ENCODE measurements at regions not wholly inside any gene's neighbourhood (a gene's known extent, or its start where the extent isn't known, plus 50 kb on each side); places are given as distances from the start of the nearest gene placed in this dataset.
"Not testable (repeated sequence)": the region's sequence is repeated elsewhere in the genome, so short reads cannot be mapped to it uniquely, and the experiment has no call there.

GRCh38 chr9:64061013-64061627 lies 1223.9 kb downstream of the FOXD4L5 start:
- H3K36me3 Mint-ChIP-seq (ENCODE audit: insufficient read depth): peaks cover 4% of the 10 kb centered on the region
- no peak overlapping the region for H3K4me3 Mint-ChIP-seq
- no peak for ATAC-seq
- DNase-seq: no peak
- H3K9me3 Mint-ChIP-seq: peaks cover 15% of the 10 kb centered on the region
- H3K4me1 Mint-ChIP-seq (ENCODE audit: low read depth): no peaks in the 10 kb centered on the region
- H3K27me3 Mint-ChIP-seq (ENCODE audit: low read depth): no peaks in the 10 kb centered on the region

GRCh38 chr9:64058070-64058469 lies 1226.9 kb downstream of the FOXD4L5 start:
- H3K27me3 Mint-ChIP-seq (ENCODE audit: low read depth); H3K4me3 Mint-ChIP-seq; DNase-seq; H3K36me3 Mint-ChIP-seq (ENCODE audit: insufficient read depth); H3K9me3 Mint-ChIP-seq; ATAC-seq; H3K4me1 Mint-ChIP-seq (ENCODE audit: low read depth): not testable (repeated sequence)

GRCh38 chr9:64057553-64057952 lies 1227.5 kb downstream of the FOXD4L5 start:
- Mint-ChIP-seq H3K36me3 (ENCODE audit: insufficient read depth) (no peaks in the 10 kb centered on the region), H3K9me3 (peaks cover 3% of the 10 kb centered on the region), H3K4me3 (no peak overlapping the region), H3K4me1 (ENCODE audit: low read depth) (no peaks in the 10 kb centered on the region), H3K27me3 (ENCODE audit: low read depth) (no peaks in the 10 kb centered on the region)
- ATAC-seq (no peak), DNase-seq (no peak)

GRCh38 chr9:64028925-64029324 lies 1256.1 kb downstream of the FOXD4L5 start:
- not testable (repeated sequence) for DNase-seq; H3K36me3 Mint-ChIP-seq (ENCODE audit: insufficient read depth); H3K4me3 Mint-ChIP-seq; ATAC-seq; H3K4me1 Mint-ChIP-seq (ENCODE audit: low read depth); H3K9me3 Mint-ChIP-seq; H3K27me3 Mint-ChIP-seq (ENCODE audit: low read depth)

- not testable (repeated sequence) for H3K27me3 Mint-ChIP-seq (ENCODE audit: low read depth); H3K4me1 Mint-ChIP-seq (ENCODE audit: low read depth); H3K4me3 Mint-ChIP-seq; H3K36me3 Mint-ChIP-seq (ENCODE audit: insufficient read depth); DNase-seq; H3K9me3 Mint-ChIP-seq; ATAC-seq
These were observed 1264.1 kb downstream of the FOXD4L5 start for GRCh38 chr9:64020696-64021491.

- not testable (repeated sequence) for H3K4me3 Mint-ChIP-seq; DNase-seq; ATAC-seq; H3K4me1 Mint-ChIP-seq (ENCODE audit: low read depth); H3K9me3 Mint-ChIP-seq; H3K36me3 Mint-ChIP-seq (ENCODE audit: insufficient read depth); H3K27me3 Mint-ChIP-seq (ENCODE audit: low read depth)
These were observed 1267.3 kb downstream of the FOXD4L5 start for GRCh38 chr9:64017666-64018065.

GRCh38 chr9:64016845-64017406 lies 1268.1 kb downstream of the FOXD4L5 start:
- H3K36me3 Mint-ChIP-seq (ENCODE audit: insufficient read depth); DNase-seq; H3K27me3 Mint-ChIP-seq (ENCODE audit: low read depth); H3K9me3 Mint-ChIP-seq; H3K4me1 Mint-ChIP-seq (ENCODE audit: low read depth); ATAC-seq: not testable (repeated sequence)
- H3K4me3 Mint-ChIP-seq: peak overlapping the region; percentile 82

GRCh38 chr9:64016246-64016645 lies 1268.8 kb downstream of the FOXD4L5 start:
- not testable (repeated sequence) for H3K4me1 Mint-ChIP-seq (ENCODE audit: low read depth); H3K36me3 Mint-ChIP-seq (ENCODE audit: insufficient read depth); H3K9me3 Mint-ChIP-seq; H3K27me3 Mint-ChIP-seq (ENCODE audit: low read depth); DNase-seq; ATAC-seq
- H3K4me3 Mint-ChIP-seq: peak overlapping the region; percentile 81

GRCh38 chr9:64015136-64015535 lies 1269.9 kb downstream of the FOXD4L5 start:
- no peaks in the 10 kb centered on the region for H3K27me3 Mint-ChIP-seq (ENCODE audit: low read depth)

GRCh38 chr9:64014386-64015091 lies 1270.5 kb downstream of the FOXD4L5 start:
- not testable (repeated sequence) for H3K4me1 Mint-ChIP-seq (ENCODE audit: low read depth); DNase-seq; ATAC-seq; H3K4me3 Mint-ChIP-seq; H3K36me3 Mint-ChIP-seq (ENCODE audit: insufficient read depth); H3K27me3 Mint-ChIP-seq (ENCODE audit: low read depth); H3K9me3 Mint-ChIP-seq

More at GRCh38 chr9:64015136-64015535, 1269.9 kb downstream of the FOXD4L5 start:
- H3K36me3 Mint-ChIP-seq (ENCODE audit: insufficient read depth): no peaks in the 10 kb centered on the region
- H3K9me3 Mint-ChIP-seq: no peaks in the 10 kb centered on the region
- H3K4me1 Mint-ChIP-seq (ENCODE audit: low read depth): peaks cover 2% of the 10 kb centered on the region
- H3K4me3 Mint-ChIP-seq: peak overlapping the region; percentile 81
- DNase-seq: no peak
- no peak for ATAC-seq

GRCh38 chr9:64013122-64013521 lies 1271.9 kb downstream of the FOXD4L5 start:
- not testable (repeated sequence) for DNase-seq; ATAC-seq; H3K27me3 Mint-ChIP-seq (ENCODE audit: low read depth); H3K9me3 Mint-ChIP-seq; H3K4me1 Mint-ChIP-seq (ENCODE audit: low read depth); H3K4me3 Mint-ChIP-seq; H3K36me3 Mint-ChIP-seq (ENCODE audit: insufficient read depth)

GRCh38 chr9:64012014-64012413 lies 1273.0 kb downstream of the FOXD4L5 start:
- ATAC-seq; H3K9me3 Mint-ChIP-seq; H3K4me1 Mint-ChIP-seq (ENCODE audit: low read depth); H3K36me3 Mint-ChIP-seq (ENCODE audit: insufficient read depth); H3K27me3 Mint-ChIP-seq (ENCODE audit: low read depth); H3K4me3 Mint-ChIP-seq; DNase-seq: not testable (repeated sequence)

GRCh38 chr9:63979741-63980140 lies 1305.3 kb downstream of the FOXD4L5 start:
- not testable (repeated sequence) for H3K9me3 Mint-ChIP-seq; H3K4me1 Mint-ChIP-seq (ENCODE audit: low read depth); H3K27me3 Mint-ChIP-seq (ENCODE audit: low read depth); H3K4me3 Mint-ChIP-seq; H3K36me3 Mint-ChIP-seq (ENCODE audit: insufficient read depth); DNase-seq; ATAC-seq

Data from activated T-cell treated with anti-CD3 and anti-CD28 coated beads, Interleukin-2, amount 50 U/mL, for 4 hours (primary cell).